Bone marrow (tissue), 2 donors: ENCODE measurements at regions not wholly inside any gene's neighbourhood (a gene's known extent, or its start where the extent isn't known, plus 50 kb on each side); places are given as distances from the start of the nearest gene placed in this dataset.
"Not testable (repeated sequence)": the region's sequence is repeated elsewhere in the genome, so short reads cannot be mapped to it uniquely, and the experiment has no call there.

Experiments
- DNase-seq, 2 donors: peaks; one replicate each; lab custom pipeline; 2025; lab: John Stamatoyannopoulos, UW

- not testable (repeated sequence) for DNase-seq
These were observed 53.4 kb downstream of the AHSP start for GRCh38 chr16:31581065-31581464.

- not testable (repeated sequence) for DNase-seq
These were observed 74.2 kb downstream of the AHSP start for GRCh38 chr16:31601737-31602384.

GRCh38 chr16:31618130-31618529, 90.4 kb downstream of the AHSP start:
- DNase-seq = no peak

GRCh38 chr16:31636433-31636832, 108.7 kb downstream of the AHSP start:
- no peak for DNase-seq

GRCh38 chr16:31641279-31641678, 113.6 kb downstream of the AHSP start:
- no peak for DNase-seq

GRCh38 chr16:31655674-31656073, 128.0 kb downstream of the AHSP start:
- DNase-seq = not testable (repeated sequence)

GRCh38 chr16:31664683-31665482, 137.2 kb downstream of the AHSP start:
- DNase-seq = no peak

GRCh38 chr16:31674686-31675085, 147.0 kb downstream of the AHSP start:
- DNase-seq = no peak

GRCh38 chr16:31676731-31677130, 149.0 kb downstream of the AHSP start:
- no peak for DNase-seq

- DNase-seq = no peak
These were observed 151.1 kb downstream of the AHSP start for GRCh38 chr16:31678649-31679325.

DNA sequence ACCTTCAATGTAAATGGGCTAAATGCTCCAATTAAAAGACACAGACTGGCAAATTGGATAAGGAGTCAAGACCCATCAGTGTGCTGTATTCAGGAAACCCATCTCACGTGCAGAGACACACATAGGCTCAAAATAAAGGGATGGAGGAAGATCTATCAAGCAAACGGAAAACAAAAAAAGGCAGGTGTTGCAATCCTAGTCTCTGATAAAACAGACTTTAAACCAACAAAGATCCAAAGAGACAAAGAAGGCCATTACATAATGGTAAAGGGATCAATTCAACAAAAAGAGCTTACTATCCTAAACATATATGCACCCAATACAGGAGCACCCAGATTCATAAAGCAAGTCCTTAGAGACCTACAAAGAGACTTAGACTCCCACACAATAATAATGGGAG, 161.6 kb downstream of the AHSP start:
- DNase-seq = not testable (repeated sequence)

DNA sequence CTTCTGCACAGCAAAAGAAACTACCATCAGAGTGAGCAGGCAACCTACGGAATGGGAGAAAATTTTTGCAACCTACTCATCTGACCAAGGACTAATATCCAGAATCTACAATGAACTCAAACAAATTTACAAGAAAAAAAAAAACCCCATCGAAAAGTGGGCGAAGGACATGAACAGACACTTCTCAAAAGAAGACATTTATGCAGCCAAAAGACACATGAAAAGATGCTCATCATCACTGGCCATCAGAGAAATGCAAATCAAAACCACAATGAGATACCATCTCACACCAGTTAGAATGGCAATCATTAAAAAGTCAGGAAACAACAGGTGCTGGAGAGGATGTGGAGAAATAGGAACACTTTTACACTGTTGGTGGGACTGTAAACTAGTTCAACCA, 164.6 kb downstream of the AHSP start:
- not testable (repeated sequence) for DNase-seq

DNA sequence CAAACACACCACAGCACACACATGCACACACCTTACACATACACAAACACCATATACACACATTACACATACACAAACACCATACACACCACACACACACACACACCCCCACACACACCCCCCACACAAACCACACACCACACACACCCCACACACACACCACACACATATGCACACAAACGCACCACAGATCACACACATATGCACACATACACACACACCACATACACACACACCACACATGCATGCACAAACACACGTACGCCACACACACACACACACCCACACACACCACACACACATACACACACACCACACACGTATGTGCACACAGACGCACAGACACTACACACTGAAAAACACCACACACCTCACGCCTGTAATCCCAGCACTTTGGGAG, 166.0 kb downstream of the AHSP start:
- no peak for DNase-seq

DNA sequence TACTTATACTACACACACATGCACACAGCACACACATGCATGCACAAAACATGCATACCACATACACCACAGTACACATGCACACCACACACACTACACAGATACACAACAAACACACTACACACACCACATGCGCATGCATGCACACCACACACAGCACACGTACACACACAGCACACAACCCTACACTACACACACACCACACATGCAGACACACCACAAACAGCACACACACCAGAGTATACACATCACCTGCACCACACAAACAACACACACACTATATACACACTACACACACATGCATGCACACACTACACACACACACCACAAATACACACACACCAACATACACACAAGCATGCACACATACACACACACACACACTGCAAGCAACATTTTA, 166.8 kb downstream of the AHSP start:
- DNase-seq = no peak

DNA sequence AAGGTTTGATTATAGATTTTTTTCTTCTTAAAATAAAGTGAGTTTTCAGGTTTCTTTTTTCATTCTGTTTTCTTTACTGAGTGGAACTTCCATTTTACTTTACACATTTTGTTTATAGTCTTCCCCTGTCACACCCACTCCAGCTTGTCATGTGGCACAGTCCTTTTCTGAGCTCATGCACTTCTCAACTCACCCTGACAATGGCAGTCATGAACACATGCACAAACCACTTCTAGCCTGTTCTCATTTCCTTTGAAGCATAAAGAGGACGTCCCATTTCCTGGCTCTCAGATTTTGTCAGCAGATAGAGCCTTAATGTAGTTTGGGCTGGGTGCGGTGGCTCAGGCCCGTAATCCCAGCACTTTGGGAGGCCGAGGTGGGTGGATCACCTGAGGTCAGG, 168.0 kb downstream of the AHSP start:
- DNase-seq = peak in 1 of 2 donors; percentile 88

GRCh38 chr16:31696968-31697743, 169.5 kb downstream of the AHSP start:
- DNase-seq = no peak

DNA sequence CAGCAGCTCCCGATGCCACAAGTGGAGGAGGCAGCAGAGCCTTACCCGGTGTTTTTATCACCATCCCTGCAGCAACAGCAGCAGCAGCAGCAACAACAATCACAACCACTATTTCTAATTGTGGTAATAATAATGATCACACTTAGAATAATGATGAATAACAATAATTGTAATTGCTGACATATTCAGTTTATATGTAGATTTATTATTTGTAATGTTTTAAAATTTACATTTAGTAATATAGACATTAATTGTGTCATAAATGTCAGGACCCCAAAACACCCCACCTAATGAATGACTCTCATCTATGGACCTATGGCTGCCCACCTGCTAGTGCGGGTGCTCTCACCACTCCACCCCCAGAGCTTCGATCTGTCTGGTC, 170.0 kb downstream of the AHSP start:
- DNase-seq = no peak

DNA sequence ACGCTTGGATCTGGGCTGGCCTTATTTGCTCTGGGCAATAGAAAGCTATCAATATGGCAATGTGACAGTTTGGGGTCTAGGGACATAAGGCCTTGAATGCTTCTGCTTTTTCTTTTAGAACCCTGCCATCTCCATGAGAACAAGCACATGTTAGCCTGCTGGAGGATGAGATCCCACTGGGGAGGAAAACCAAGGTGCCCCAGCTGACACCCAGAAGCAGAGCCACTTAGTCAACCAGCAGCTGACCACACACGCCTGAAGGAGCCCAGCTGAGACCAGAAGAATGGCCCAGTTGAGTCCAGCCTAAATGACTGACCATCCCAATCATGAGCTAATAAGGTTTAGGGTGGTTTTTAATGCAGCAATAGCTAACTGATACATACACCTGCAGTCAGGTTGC, 171.2 kb downstream of the AHSP start:
- no peak for DNase-seq

DNA sequence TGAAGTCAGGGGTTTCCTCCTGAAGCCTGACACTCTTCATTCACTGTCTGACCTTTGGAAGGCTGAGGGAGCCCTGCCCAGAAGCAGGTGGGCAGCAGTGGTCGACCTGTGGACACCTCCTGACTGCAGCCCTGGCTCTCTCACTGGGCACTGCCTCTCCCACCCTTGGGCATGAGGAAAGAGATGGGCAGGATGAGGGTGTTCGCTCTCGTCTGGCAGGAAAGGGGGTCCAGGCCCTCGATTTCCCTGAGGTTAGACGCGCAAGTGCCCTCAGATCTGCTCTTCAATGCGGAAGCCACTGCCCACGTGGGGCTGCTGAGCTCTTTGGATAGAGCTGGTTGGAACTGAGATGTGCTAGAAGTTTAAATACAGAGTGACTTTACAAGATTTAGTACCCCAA, 171.9 kb downstream of the AHSP start:
- DNase-seq = no peak

DNA sequence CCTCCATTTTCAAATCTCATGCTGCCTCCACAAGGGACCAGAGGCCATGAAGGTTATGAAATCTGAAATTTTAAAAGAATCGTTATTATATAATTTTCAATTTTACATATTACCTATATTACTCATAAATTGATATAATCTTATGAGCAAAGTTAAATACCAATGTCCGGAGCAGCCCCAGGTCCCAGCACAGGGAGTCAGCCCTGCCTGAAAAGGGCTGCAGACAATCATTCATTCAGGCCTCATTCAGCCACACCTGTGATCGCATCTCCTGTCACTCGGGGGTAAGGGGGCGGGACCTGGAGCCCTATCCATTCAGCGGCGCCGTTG, 172.5 kb downstream of the AHSP start:
- DNase-seq = no peak

- DNase-seq = no peak
These were observed 172.8 kb upstream of the ZNF267 start for GRCh38 chr16:31700530-31701388.

DNA sequence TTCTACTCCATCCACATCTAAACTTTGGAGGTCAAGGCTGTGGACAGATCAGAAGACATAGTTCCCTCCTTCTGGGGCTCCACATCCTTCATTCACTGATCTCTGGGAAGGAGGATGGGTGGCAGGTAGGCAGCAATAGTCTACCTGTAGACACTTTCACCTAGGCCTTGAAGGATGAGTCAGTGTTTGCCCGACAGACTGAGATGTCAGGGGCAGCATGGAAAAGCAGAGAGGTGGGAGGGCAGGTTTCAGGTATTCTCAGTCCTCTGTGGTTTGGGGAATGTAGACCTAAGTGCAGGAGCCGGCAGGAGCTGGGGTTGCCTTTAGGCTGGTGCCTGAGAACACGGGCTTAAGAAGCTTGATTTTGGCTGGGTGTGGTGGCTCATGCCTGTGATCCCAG, 171.9 kb upstream of the ZNF267 start:
- no peak for DNase-seq
